HFF-Myc (cell line): ENCODE measurements at regions not wholly inside any gene's neighbourhood (a gene's known extent, or its start where the extent isn't known, plus 50 kb on each side); places are given as distances from the start of the nearest gene placed in this dataset.

Experiments
- DNase-seq: peaks from one replicate; pipeline ENCODE4 v3.0.0-alpha.2; 2011; ENCODE audit warnings: low read depth; ENCODE audit errors: extremely low read depth
- H3K4me3 ChIP-seq: replicated peaks from 2 replicates; pipeline ENCODE4 v1.5.1; 2011; ENCODE audit warnings: low read depth, mild to moderate bottlenecking, control low read depth, low read length
- CTCF ChIP-seq: IDR thresholded peaks from 2 replicates; pipeline ENCODE4 v1.5.1; 2012; ENCODE audit warnings: mild to moderate bottlenecking, low read depth, low read length, control low read depth; ENCODE audit errors: missing control alignments

GRCh38 chr6:142551274-142551811 lies 249.5 kb downstream of the ADGRG6 start:
- TF ChIP-seq CTCF = no peak
- DNase-seq = no peak
- no peak overlapping the region for H3K4me3 ChIP-seq

DNA sequence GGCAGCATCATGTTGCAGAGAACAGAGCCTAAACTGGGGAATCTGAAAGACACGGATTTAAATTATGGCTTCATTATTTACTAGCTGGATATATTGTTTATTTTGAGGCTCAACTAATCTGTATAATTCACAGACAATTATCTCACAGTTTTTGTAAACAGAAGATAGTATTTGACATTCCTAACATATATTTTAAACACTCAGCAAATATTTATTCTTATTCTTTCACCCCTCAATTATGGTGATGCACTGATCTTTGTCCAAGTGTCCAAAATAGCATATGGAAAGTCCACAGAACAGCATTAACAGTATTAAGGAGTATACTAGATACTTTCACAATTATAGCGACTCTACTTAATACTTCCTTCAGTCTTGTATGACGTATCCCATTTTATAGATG lies 257.0 kb downstream of the ADGRG6 start:
- TF ChIP-seq CTCF = no peak
- DNase-seq = no peak

DNA sequence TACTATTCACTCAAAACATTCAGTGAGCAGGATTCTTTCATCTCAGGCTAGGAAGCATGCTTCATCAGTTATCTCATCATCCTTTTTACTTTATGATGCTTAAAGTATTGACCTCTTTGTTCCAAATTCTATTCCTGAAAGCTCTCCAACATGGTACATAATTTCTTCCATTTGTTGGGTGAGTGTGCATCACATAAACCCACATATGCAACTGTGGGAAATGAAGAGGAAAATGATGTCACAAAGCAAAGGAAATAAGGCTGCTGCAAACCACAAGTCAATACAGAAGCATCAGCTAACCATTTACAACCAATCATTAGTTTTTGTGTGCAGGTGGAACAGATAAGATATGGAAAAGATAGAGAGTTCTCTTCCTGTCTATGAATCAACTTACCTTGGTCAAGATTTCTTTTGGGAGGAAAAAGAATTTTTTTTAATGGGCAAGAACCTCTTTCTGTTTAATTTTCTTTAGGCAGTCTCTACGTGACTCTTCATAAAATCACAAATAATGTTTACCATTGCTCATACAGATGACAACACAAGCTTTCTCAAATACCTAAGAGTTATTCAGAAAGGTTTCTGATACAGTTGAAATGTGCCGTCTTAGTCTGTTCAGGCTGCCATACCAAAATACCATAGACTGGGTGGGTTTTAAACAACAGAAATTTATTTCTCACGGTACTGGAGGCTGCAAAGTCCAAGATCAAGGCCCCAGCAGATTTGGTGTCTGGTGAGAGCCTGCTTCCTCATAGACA lies 259.9 kb downstream of the ADGRG6 start:
- TF ChIP-seq CTCF = no peak
- H3K4me3 ChIP-seq = no peak overlapping the region
- no peak for DNase-seq

More for the DNA sequence above, 257.0 kb downstream of the ADGRG6 start:
- H3K4me3 ChIP-seq = no peak overlapping the region

- H3K4me3 ChIP-seq = no peak overlapping the region
- DNase-seq = no peak
- no peak for TF ChIP-seq CTCF
Measured at GRCh38 chr6:142562865-142563264, 261.1 kb downstream of the ADGRG6 start.

GRCh38 chr6:142566628-142567396 lies 265.0 kb downstream of the ADGRG6 start:
- peak; percentile 61 for DNase-seq
- TF ChIP-seq CTCF = peak; percentile 93
- no peak overlapping the region for H3K4me3 ChIP-seq

DNA sequence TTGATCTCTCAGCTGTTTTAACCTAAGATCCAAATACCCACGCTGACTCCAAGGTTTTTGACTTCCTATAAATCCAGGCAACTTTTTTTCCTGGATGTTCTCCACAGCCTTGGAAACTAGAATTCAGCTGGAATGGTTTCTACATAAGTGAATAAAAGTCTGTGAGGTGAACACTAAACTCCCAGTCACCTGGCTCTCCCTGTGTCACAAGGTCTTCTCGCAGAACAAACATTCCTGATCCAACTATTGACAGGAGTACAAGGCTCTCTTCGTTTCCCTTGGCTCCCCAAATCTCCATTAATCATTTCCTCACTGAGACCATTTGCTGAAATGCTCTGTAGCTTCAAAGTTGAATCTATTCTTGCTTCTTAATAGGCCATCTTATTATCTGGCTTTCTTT lies 265.7 kb downstream of the ADGRG6 start:
- TF ChIP-seq CTCF = no peak
- no peak for DNase-seq
- H3K4me3 ChIP-seq = no peak overlapping the region
